HG03571 (cell line): ENCODE measurements at regions not wholly inside any gene's neighbourhood (a gene's known extent, or its start where the extent isn't known, plus 50 kb on each side); places are given as distances from the start of the nearest gene placed in this dataset.

ENCODE experiments used
- ATAC-seq: cut with Tn5 transposase; IDR thresholded peaks from one replicate; pipeline ENCODE4 v1.9.1; 2021; ENCODE audit not compliant: unreplicated experiment

DNA sequence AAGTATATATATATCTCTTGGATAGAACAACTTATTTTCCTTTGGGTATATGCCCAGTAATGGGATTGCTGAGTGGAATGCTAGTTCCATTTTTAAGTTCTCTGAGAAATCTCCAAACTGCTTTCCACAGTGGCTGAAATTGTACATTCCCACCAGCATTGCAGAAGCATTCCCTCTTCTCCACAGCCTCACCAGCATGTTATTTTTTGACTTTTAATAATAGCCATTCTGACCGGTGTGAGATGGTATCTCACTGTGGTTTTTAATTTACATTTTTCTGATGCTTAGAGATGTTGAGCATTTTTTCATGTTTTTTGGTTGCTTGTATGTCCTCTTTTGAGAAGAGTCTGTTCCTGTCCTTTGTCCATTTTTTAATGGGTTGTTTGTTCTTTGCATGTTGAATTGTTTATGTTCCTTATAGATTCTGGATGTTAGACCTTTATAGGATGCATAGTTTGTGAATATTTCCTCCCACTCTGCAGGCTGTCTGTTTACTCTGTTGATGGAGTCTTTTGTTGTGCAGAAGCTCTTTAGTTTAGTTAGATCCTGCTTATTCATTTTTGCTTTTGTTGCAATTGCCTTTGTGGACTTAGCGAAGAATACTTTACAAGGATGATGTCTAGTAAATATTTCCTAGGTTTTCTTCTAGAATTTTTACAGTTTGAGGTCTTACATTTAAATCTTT lies 82.7 kb upstream of the NR2F2 start:
- no peak for ATAC-seq

DNA sequence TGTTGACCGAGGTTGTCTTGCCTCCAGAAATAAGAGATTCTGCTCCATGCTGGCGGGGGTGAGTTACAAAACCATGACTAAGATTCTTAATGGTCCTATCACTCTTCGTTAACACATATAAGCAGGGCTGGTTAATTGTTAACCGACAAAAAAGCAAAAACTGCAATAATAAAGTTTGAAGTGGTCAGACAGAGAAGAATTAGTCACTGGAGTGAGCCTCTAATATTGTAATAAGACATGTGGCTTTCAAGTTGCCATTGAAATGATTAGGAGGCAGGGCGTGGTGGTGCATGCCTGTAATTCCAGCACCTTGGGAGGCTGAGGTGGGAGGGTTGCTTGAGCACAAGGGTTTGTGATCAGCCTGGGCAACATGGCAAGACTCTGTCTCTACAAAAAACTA lies 78.4 kb upstream of the NR2F2 start:
- ATAC-seq: no peak

DNA sequence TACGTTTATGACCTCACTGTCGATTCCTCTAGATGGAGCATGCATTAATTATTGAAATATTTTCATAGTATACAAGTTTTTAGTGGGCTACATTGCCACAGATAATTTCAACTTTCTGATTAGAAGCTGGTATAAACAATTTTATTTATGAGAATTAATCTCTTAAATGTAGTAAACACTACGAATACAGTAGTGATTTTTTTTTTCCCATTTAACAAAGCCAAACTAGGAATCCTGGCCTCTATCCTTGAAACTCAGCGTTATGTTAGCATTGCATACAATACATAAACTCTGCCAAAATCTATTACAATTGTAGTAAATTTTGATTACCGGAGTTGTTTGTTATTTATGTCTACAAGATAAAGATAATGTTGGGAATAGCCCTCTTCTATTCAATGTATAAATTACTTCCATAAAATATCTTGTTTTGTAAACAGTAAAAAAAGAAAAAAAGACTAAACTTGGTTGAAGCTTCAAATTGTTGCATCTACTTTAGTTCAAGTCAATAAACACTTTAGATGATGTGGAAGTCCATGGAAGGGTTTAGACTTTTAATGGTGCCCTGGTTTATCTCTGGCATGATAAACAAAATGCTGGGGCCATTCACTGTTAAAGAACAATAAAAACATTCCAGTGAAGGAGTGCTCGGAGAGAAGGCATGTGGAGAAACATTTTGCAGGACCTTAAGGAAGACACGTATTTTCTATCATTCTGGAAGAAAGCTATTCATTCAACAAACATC lies 77.3 kb upstream of the NR2F2 start:
- no peak for ATAC-seq

GRCh38 chr15:96254173-96254572 lies 76.3 kb upstream of the NR2F2 start:
- no peak for ATAC-seq

DNA sequence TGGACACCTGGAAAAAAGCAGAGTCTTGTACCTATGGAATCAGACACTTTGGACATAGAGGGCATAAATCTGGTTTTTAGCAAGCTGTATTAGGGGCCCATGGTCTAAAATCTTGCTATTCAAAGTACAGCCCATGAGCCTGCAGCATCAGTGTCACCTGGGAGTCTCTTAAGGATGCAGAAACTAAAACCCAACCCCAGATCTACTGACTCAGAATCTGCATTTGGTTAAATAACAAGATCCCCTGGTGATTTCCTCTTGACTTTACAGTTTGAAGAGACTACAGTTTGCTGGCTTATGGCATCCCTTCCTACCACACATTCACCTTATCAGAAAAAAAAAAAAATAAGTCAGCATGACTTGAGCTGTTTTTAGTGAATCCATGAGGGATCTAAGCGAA lies 74.9 kb upstream of the NR2F2 start:
- ATAC-seq: no peak

DNA sequence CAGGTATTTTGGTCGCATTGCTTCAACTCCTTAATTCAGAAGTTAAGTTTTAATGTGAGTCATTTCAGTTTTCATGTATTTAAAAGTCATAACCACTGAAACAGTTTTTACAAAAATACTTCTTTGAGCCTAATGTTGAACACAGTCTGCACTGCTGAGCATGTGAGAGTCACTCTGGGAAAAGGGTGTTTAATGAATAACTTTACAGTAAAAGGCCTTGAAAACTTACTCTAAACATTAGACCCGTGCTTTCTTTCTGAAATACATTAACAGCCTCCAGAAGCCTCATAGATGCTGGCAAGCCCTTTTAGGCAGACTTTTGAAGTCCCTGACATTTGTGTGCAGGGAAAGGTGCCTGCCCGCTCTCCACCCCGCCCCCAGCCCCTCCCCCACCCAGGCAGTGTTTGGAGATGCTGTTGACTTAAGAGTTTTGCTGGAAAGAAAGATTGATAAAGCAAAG lies 68.9 kb upstream of the NR2F2 start:
- peak; percentile 95 for ATAC-seq

DNA sequence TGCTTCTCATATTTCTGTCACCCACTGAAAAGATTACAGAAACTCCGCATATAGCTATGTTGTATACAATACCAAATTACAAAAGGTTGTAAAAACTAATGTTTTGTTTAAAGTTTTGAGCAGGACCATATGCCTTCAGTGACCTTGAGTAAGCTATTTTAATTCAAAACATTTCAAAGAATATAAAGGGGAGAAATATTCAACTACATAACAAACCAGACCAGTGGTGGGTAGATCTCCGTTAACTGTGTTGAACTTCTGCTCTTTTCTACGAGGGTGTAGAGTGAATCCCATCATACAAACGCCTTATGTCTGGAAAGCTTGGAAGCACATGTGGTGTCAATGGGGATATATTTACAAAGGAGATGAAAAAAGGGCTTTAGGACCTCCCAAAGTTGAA lies 68.4 kb upstream of the NR2F2 start:
- no peak for ATAC-seq

- ATAC-seq: no peak
Measured at GRCh38 chr15:96262549-96263489, 67.7 kb upstream of the NR2F2 start.

GRCh38 chr15:96264351-96264798 lies 66.1 kb upstream of the NR2F2 start:
- no peak for ATAC-seq

DNA sequence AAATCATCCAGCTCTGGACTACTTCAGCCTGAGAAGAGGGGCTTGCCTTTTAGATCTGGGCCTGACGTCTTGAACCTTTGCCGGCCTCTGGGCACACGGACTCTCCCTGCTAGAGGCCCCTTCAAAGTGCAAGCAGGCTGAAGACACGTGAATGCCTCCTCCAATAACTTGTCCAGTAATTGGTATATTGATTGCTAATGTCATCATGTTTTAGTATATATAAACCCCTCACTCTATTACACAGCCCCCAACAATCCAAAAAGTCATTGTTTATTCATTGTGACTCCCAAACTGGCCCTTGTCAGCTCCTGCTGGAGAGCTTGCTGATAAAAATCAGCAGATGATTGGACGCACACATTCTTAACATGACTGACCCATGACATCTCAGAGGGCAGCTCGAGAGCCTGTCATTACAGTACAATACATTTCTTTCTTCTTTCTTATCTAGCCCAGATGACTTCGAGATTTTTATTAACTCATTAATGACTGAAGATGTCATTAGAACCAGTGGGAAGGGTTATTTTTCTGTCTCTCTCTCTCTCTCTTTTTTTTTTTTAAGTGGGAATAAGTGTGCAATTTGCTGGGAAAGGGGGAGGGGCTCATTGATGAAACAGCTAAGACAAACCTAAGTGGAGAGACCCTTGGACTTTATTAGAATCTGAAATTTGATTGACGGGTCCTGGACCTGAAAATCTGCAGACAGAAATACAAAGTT lies 65.5 kb upstream of the NR2F2 start:
- no peak for ATAC-seq

GRCh38 chr15:96266456-96266855 lies 64.0 kb upstream of the NR2F2 start:
- ATAC-seq: no peak

- ATAC-seq: no peak
Measured at GRCh38 chr15:96267463-96267862, 63.0 kb upstream of the NR2F2 start.

DNA sequence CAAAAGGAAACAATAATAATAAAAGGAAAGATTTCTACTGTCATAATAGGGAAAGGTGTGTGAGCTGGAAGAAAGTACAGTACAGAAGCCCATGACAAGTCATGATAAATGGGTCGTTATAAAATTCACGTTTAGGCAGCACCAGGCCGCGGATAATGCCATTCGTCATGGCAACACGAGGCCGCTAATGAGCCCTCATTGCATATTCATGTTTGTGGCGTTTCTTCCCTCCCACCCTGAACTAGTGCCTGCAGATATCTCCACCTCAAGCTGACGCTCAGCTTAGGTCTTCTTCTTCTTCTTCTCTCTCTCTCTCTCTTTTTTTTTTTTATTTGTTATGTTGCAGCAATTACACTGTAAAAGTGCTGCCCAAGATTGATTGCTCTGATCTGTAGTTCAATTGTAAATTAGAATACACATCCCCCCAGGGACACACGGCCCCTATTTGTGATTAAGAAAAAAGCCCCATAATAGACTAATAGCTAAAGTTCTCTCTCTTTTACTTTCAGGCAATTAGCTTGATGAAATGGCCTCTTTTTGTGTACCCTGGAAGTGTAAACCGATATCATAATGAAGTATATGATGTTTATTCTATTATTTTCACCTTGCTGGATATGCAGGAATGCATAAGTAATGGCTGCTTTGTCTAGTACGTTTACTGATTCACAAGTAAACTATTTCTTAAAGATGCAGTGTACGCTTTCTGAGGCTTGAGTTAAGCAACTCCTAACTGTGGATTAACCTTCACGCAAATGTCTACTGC lies 61.9 kb upstream of the NR2F2 start:
- ATAC-seq: no peak

GRCh38 chr15:96270581-96271172 lies 59.8 kb upstream of the NR2F2 start:
- ATAC-seq: no peak

GRCh38 chr15:96272427-96272826 lies 58.1 kb upstream of the NR2F2 start:
- no peak for ATAC-seq

- ATAC-seq: no peak
Measured at GRCh38 chr15:96273317-96274086, 57.0 kb upstream of the NR2F2 start.

- ATAC-seq: no peak
Measured at GRCh38 chr15:96274087-96274440, 56.4 kb upstream of the NR2F2 start.

- no peak for ATAC-seq
Measured at GRCh38 chr15:96274698-96275097, 55.8 kb upstream of the NR2F2 start.
